HG02885 (cell line): ENCODE measurements at regions not wholly inside any gene's neighbourhood (a gene's known extent, or its start where the extent isn't known, plus 50 kb on each side); places are given as distances from the start of the nearest gene placed in this dataset.

Source experiments
- ATAC-seq: cut with Tn5 transposase; IDR thresholded peaks from one replicate; pipeline ENCODE4 v1.9.1; 2021; ENCODE audit warnings: mild to moderate bottlenecking; ENCODE audit not compliant: unreplicated experiment, poor library complexity

DNA sequence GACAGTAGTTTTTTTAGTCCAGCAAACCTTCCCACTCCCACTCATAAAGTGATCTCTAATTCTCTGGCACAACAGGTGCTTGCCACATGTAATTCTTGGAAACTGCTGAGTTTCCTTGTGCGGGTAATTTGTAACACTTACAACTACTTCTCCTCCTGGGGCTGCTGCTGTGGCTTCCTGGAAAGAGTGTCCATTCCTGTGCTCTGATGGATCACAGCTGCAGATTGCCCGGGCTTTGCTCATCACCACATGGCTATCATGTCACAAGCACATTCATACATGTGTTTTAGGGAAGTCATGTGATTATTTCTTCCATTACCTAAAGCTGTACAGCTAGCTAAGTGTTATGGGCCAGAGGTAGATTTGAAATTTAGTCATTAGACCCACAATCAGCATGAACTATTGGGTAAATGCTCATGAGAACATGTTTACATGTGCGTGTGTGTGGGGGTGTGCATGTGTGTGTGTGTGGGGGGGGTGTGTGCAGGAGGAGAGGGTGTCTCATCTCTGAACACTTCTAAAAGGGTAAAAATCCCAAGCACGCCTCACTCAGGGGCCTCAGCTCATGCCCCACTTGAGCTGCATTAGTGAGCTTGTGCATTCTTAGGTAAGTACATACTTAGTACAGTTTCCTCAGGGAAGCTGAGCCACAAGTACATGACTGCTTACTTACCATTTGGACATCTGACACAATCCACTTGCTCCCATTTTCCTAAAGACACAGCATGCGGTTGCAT is 118.1 kb upstream of the CCDC112 start:
- peak; percentile 50 for ATAC-seq

GRCh38 chr5:115413651-115414050 is 117.2 kb upstream of the CCDC112 start:
- no peak for ATAC-seq

DNA sequence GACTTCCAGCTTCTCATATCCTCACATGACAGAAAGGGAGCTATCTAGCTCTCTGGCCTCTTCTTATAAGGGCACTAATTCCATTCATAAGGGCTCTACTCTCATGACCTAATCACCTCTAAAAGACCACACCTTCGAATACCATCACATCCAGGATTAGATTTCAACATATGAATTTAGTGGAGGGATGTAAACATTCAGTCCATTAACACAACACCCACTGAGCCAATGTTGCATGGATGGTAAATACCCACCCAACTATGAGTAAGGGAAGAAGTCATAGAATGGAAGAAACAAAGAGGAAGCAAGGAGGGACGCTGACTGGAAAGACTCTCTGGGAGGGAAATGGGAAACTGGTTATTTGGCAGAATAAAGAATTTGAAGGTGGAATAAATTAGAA is 112.6 kb upstream of the CCDC112 start:
- no peak for ATAC-seq

- ATAC-seq = no peak
Observed at GRCh38 chr5:115402822-115403577, 106.5 kb upstream of the CCDC112 start.

DNA sequence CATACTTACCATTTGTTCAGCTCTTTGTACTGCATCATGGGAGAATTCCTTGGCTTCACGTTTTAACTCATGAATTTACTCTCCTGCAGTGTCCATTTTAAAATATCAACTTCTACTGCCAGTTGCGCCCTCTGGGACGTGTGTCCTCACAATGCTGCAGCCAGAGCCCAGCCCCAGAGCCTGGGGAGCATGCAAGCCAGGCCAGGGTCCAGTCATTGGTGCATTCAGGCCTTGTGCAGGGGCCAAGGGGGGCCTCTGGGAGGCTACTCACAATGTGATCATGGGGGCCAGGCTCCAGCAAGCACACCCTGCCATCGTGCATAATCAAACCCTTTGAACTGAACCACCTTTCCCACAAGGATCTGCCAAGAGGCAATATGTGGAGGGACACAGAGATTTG is 105.6 kb upstream of the CCDC112 start:
- ATAC-seq = no peak

- ATAC-seq = no peak
Observed at GRCh38 chr5:115398719-115399118, 102.3 kb upstream of the CCDC112 start.

DNA sequence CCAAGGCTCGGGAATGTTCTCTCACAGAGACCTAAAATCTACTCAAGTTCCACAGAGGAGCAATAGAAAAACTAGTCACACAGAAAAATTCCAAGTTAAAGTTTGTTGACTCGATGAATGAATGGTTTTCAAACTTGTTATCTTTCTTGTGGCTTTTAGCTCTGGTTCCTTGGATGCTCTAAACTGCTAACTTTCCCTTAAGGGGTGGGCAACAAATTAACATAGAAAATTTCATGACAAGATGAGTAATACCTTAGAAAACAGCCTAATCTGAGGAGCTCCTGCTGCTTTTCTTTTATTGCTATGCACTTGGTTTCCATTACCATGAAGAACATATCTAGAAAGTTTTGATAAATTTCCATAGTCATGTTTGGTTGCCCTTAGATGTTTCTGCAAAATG is 100.2 kb upstream of the CCDC112 start:
- no peak for ATAC-seq

GRCh38 chr5:115396081-115396480 is 99.6 kb upstream of the CCDC112 start:
- no peak for ATAC-seq

DNA sequence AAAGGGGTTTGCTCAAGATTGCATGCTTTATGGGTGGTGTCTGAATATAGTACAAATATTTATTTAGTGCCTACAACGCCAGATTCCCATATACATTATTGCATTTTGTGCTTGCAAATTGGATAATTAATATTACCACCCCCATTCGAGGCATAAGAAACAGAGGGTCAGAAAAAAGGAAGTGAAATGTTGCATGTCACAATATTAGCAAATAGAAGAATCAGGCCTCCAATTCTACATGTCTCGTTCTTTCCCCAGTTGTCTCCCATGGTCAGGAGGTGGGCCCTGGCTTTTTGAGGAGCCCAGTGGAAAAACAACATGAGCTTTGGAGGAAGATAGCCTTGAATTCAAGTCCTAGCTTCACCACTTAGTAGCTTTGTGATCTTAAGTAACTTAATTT is 98.1 kb upstream of the CCDC112 start:
- ATAC-seq = no peak

DNA sequence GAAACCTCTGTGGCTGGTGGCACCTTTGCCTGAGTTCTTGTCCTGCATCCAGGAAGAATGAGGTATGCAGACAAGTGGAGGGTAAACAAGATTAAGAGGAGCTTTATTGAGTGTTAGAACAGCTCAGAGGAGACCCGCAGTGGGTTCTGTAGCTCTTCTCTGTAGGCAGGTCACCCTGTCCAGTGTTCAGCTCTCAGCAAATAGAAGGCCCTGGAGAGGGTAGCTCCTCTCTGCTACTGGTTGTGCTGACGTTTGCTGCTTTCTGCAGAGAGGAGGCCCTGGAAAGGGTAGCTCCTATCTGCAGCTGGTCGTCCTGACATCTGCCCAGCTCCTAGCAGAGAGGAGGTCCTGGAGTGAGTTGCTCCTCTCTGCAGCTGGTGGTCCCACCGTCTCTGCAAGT is 96.8 kb upstream of the CCDC112 start:
- ATAC-seq = no peak

DNA sequence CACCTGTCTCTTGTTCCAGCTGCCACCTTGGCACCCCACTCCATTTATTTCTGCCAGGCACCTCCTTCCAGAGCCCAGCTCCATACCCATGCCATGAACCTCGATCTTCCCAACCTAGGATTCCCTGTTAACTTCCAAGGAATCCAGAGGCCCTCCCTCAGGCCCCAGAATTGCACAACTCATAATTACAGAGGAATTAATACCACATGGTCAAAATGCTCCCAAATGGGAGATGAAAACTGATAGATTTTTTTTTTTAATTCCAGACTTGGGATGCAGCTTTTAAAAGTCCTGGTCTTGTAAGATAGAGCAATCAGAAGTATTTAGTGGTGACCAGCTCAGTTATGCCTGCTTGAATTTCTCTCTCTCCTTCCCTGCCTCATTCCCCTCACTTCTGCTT is 96.2 kb upstream of the CCDC112 start:
- no peak for ATAC-seq

- no peak for ATAC-seq
Observed at GRCh38 chr5:115391780-115392179, 95.3 kb upstream of the CCDC112 start.

DNA sequence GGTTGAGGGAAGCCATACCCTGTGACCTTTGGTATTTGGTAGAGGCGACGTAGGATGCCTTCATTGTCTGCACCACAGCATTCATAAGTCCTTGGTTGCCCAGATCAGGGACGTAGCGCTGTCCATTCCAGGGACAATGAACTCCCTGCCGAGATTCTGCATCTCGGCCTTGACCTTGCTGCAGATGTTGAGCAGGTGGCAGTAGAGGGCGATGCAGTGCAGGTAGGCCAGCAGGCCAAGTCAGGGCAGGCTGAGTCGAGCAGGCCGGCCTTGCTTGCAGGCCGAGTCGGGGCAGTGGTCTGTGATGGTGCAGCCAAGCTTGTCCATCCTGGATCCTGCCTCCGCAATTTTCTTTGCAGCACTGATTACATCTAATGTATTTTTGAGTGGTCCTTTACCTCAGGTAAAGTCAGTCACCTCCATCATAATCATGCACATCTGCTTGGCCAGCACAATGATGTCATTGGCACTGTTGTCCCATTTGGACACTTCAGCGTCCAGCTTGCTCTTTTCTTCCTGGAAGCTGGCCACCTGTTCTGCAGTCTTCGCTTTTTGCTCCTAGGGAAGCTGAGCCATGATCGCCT is 93.4 kb upstream of the CCDC112 start:
- no peak for ATAC-seq

GRCh38 chr5:115389034-115389798 is 92.8 kb upstream of the CCDC112 start:
- no peak for ATAC-seq

GRCh38 chr5:115388240-115388639 is 91.8 kb upstream of the CCDC112 start:
- no peak for ATAC-seq

DNA sequence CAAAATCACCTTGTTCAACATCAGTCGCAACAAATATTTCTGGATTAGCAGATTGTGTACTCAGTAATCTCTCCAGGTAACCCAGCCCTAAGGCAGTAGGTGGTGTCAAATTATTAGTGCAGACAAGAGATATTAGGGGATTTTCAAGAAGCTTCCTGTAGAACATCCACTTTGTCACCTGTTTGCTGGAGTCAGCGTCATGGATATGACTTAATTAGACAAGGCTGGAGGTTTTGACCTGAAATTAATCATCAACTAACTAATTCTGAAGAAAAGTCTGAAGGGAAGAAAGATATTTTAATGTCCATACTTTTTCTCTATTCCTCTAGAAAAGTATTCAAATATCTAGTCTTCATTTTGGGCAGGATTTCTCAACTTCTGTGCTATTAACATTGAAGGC is 91.4 kb upstream of the CCDC112 start:
- no peak for ATAC-seq

- ATAC-seq = no peak
Observed at GRCh38 chr5:115386657-115387056, 90.2 kb upstream of the CCDC112 start.

DNA sequence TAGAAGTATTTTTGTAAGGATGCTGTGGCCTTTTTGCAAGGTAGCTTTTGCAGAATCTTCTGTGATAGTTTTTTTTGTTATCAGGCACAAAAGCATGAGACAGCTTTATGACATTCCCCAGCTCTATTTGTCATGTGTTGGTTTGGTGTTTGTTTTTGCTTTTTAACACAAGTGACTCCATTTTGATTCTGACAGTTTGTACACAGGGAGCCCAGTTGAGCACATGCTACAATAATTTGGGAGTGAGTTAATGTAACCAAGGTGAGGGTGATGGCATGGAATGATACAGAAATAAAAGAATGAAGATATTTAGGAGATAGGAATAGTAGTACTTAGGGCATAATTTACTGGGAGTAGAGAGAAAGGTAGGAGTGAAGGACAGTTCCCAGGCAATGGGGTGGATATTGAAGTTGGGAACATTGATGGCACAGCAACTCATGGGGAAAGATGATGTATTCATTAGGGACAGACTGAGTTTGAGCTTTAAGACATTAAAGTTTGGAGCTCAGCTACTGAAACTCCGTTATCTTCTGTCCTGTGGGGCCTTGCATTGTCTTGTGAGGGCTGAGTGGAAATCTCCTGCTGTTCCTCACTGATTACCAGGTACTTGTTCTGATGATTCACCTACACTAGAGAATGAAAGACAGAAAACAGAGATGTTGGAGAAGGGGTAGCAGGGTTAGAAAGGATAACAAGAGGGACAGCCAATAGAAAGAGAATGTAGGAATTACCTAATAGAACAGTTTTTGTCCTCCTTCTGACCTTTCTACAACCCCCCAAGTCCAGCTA is 88.3 kb upstream of the CCDC112 start:
- ATAC-seq = no peak

GRCh38 chr5:115382989-115383388 is 86.5 kb upstream of the CCDC112 start:
- ATAC-seq = no peak
